NCI-H1694 treated with DMSO at 0.1 percent for 48 hours (cell line): ENCODE measurements at regions not wholly inside any gene's neighbourhood (a gene's known extent, or its start where the extent isn't known, plus 50 kb on each side); places are given as distances from the start of the nearest gene placed in this dataset.
"Not testable (repeated sequence)": the region's sequence is repeated elsewhere in the genome, so short reads cannot be mapped to it uniquely, and the experiment has no call there.

Experiments used
- DNase-seq: peaks from one replicate; lab custom pipeline; 2025; lab: John Stamatoyannopoulos, UW

DNA sequence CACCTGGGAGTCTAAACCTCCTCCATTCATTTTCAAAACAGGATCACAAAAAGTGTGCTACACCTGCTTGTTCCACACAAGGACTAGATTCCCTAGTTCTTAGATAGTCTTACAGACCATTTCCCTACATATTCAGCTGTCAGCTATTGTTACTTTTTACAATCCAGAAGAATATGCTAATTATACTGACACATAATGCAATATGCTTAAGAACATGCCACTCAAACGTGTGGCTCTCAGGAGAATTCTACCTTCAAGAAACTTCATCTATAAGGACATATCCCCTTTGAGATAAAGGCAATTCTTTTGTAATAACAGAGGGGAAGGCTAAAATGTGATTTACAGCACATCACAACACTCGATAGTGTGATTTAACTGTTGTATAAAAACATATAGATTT lies 456.1 kb upstream of the ARRDC3 start:
- no peak for DNase-seq

DNA sequence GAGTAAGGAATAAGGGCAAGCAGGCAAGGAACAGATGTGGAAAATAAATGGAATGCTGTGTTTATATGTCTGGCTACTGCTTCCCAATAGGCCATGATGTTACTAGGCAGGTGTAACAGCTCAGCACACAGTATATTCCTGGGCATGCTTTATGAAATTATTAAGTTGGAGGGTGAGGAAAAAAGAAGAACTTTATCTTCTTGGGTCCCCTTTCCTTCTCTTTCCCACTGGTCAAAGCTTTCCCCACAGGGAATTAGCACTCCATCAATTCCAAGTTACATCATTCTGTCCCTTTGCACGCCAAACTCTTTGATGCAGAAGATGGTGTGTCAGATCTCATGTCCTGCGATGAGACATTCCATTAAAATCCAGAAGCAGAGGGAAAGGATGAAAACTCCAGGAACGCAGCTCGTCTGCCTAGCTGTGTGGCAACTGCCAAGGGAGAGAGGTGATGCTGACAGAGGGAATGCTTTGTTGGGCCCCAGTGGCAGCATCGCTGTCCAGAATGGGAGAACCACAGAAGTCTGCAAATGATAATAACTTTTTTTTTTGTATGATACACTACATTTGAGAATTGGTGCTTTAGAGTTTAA lies 447.3 kb upstream of the ARRDC3 start:
- no peak for DNase-seq

DNA sequence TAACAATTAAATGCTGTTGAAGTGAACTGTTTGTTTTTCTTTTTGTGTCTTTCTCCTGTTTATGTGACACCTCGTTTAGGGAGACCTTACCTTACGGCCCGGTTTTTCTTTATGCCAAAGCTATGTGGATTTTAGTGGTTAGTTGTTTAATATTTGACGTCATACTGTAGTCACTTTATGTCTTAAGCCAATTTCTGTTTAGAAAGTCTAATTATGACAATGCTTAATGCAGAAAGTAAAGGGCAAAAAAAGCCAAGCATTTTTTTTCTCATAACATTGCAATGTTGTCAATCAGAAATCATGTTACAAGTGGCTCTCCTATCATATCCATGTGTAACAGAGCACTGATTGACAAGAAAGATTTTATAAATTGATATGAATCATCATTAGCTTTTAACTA lies 442.5 kb upstream of the ARRDC3 start:
- DNase-seq, result no peak

DNA sequence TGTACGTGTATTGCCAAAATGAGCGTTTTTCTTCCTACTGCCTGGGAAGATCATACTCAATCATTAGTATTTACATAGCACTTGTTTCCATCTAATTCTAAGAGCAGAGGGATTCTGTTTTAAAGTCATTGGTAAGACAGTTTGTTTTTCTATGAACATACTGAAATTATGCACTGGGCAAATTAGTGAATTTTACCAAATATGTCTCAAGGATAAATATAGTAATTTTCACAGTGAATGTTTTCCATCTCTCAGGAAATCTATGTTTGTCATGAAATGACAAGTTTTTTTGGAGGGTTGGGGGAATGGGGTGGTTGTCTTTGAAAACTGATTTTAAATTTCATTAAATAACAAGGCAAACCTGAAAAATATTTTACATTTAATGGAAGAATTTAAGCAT lies 441.3 kb upstream of the ARRDC3 start:
- no peak for DNase-seq

DNA sequence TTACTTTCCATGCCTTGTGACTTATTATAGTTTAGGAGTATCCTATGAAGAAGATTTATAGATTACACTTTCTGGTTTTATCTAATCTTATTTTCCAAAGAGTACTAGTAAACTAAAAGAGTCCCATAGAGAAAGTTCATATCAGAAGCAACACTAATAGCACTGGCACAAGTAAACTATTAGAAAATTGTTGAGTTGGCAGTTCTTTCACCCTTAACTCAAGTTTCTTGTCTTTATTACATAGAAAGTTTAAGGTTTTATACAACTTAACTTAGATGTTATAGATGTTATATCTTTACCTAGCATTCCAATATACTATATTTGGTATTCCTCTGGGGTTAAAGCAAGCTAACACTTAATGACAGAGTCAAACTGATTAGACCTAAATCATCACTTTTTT lies 437.8 kb upstream of the ARRDC3 start:
- no peak for DNase-seq

DNA sequence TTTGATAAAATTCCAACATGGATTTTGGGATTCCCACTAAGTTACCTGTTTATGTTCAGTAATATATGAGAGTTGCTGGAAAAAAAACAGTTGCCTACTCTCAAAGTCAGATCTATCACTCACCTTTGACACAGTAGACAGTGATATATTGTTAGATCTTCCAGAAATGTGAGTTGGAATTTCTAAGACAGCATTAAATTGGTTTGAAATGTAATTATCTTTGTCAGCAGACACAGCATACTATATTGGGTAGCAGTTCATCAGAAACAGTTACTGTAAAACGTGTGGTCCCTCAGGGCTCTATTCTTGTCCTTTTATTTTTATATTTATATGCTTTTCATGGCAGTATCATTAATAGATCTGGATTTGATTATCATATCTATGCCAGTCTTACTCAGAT lies 433.6 kb upstream of the ARRDC3 start:
- DNase-seq, result no peak

DNA sequence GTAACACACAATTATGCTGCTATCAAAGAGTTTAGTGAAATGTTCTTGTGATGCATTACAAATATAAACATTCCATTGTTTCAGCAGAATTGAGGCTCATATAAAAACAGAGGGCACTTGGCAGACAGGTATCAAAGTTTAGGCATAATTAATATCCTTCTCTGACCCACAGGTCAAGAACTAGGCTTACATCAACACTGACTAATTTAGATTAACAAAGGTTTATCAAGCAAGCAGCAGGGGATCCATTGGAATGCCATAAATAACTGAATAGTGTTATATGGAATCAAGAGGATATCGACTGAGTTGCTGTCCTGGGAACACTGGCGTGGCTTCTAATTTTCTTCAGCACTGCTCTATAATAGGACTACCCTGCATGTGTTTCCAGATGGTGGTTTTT lies 414.5 kb upstream of the ARRDC3 start:
- no peak for DNase-seq

DNA sequence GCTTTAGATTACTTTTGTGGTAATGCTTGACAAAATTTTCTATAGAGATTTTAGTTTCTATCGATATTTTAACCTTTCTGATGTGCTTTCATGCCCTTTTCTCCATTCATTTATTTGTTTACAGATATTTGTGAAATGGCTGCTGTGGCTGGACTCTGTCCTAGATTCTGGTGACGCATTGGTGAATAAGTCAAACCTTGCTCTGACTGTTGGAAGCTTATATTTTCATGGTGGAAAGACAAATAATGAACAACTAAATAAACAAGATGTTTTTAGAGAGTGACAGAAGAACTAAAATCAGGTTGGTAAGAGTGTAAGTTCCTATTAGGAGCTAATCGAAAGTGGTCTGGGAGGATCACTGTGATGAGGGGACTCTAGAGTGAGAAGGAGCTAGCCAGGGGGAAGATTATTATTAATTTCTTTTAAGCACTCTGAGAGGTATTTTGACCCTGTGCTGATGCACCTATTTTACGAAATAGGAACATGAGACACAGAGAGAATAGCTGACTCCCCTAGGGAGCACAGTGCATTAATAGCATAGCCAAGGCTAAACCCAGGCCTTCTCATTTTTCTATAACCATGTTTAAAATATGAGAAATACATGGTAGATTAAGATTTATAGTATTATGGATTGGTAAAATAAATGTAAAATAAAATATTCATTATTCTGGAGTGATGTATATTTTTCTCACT lies 411.9 kb upstream of the ARRDC3 start:
- DNase-seq, result no peak

DNA sequence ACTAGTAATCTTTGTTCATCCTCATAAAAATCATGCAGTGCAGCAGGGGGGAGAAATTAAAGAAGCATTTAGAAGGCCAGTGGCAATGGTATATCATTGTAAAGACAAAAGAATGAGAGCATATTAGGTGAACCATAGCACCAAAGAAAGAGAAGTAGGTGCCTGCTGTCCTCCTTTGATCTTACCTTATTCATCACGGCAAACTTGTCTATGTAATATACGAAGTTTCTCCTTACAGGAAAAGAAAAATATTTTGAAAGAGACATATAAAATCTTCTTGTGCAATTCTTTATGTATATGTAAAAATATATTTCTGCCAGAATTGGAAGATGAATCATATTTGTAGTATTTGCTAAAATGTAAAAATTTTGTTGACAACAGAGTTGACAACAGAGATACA lies 411.3 kb upstream of the ARRDC3 start:
- DNase-seq, result no peak

DNA sequence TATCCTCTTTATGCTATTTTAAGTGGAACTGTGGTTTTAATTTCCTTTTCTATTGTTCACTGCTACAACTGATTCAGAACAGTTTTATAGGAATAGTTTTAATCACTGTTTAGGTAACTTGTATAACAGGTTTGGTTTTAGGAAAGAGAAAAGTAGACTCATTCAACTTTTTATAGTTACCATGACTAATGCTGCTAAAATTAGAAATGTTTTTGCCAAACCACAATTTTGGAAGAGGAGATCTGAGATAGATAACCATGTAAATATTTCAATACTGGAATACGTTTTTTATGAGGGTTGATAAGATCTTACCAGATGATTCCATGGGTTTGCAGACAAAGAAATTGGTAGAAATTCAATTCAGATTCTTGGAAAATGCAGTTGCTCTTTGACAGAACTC lies 404.6 kb upstream of the ARRDC3 start:
- DNase-seq, result no peak

DNA sequence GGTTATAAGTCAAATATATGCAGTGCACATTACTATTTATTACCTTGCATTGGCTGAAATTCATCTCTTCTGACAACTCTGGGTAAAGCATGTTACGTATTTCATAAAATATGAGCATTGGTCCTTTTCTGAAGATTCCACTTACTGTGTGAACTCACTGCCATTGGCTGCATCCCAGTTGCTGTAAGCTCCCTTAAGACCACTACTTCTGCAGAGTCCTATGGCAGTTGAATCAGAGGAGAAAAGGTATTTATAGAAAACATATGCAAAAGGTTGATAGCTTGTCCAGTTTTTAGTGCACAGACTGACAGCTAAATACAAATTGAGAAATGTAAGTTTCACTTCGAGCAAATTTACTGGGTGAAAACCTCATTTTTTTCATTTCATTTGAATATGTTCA lies 394.6 kb upstream of the ARRDC3 start:
- DNase-seq, result no peak

DNA sequence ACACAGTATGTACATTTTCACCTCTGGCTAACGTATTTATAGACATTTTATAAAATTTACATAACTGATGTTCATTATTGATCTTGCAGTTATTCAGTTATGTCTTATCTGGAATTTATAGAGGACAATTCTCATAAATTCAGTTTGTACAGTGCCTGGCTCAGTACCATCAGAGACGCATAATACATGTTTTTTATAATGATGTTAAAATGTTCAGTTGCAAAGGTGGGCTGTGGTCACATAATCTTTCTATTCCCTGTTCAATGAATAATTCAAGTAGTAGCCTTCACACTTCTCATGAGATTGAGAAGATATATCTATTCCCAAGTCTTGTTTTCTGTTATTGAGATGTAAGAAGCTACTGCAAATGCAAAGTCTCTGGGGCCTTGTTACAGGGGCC lies 393.1 kb upstream of the ARRDC3 start:
- no peak for DNase-seq

DNA sequence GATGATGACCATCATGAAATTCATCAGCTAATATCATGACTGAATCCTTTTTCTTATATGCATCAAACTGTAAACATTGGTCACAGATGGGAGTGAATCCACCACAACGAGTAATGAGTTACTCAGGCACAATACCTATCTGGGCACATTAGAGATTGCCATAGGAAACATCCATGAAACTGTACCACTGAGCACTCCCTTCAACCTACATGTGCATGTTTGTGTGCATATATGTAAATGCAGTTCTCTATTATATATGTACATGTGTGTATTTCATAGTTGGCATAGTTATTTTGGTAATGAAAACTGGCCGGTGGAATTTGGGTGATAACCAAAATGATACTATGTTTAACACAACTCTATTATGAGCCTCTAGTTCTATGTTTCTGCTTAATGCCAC lies 387.3 kb upstream of the ARRDC3 start:
- DNase-seq, result no peak

DNA sequence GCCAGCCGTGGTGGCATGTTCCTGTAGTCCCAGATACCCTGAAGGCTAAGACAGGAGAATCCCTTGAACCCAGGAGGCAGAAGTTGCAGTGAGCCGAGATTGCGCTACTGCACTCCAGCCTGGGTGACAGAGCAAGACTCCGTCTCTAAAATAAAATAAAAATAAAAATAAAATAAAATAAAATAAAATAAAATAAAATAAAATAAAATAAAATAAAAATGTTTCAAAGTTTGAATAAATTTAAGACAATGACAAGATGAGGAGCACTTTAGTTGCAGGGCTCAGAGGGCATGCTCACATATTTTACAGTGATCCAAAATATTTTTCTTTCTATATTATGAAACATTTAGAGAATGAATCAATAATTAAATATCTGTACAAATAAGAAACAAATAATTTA lies 374.3 kb upstream of the ARRDC3 start:
- DNase-seq, result not testable (repeated sequence)

DNA sequence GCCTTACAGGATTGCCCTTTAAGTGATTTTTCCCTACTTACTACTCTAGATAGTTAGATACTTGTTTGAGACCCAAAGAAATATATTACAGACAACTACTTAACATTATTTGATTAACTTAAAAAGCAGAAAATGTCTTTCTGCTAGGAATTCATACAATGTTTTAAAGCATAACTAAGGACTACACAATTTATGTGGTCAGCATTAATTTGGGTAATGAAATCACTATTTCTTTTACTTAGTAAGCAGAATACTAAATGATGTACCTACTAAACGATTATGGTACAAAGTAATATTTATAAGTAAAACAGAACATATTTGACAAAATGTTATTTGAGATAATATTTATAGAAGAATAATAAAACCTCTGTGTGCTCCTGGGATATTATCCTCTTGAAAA lies 371.9 kb upstream of the ARRDC3 start:
- DNase-seq, result no peak

DNA sequence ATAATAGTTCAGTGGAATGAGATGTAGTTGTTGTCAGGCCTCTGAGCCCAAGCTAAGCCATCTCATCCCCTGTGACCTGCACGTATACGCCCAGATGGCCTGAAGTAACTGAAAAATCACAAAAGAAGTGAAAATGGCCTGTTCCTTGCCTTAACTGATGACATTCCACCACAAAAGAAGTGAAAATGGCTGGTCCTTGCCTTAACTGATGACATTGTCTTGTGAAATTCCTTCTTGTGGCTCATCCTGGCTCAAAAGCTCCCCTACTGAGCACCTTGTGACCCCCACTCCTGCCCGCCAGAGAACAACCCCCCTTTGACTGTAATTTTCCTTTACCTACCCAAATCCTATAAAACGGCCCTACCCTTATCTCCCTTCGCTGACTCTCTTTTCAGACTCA lies 361.4 kb upstream of the ARRDC3 start:
- DNase-seq, result not testable (repeated sequence)

DNA sequence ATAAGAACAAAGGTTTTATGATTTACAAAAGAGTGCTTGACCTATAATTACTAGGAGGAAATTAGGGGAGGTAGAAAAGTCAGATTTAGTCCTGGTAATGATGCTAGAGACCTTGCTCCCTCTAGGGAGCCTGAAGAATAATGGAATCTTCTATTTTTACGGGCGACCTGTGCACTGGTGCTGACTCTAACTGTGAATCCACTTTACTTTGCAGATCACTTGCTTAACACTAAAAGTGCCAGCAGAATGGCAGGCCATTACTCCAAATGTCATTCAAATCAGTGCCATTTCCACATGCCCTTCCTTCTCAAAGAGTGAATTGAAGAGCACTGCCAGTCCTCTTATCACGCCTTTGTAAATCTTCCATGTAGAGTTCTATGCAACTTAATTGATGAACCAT lies 359.4 kb upstream of the ARRDC3 start:
- no peak for DNase-seq

DNA sequence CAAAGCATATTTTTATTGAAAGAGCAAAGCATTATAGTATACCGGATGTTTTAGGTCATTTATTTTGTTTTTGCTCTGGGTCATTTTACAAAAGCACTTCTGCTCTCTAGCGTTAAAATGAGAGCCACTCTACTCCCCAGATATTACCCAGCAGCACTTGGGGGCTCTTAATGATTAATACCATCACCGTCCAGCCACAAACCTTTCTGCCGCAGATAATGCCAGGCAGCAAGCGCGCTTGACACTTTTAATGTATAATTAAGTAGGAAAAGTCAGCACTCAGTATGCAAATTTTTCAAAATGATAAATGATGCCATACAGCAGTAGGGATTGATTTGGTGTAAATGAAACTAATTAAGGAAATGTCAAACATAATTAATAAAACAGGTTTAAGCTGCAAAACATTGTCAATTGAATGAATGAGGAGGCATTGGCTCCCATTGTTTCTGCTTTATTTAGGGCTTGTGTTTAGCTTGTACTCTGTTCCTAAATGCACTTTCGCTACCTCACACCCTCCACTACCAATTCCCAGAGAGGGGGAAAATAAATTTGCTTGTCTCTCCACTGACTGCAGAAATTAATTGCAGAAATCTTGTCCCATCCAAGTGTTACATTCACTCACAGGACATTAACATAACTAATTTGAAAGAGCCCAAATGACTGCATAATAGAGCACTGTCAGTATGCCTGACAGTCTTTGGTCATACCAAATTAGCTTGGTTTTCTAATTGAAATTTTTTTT lies 358.8 kb upstream of the ARRDC3 start:
- no peak for DNase-seq

DNA sequence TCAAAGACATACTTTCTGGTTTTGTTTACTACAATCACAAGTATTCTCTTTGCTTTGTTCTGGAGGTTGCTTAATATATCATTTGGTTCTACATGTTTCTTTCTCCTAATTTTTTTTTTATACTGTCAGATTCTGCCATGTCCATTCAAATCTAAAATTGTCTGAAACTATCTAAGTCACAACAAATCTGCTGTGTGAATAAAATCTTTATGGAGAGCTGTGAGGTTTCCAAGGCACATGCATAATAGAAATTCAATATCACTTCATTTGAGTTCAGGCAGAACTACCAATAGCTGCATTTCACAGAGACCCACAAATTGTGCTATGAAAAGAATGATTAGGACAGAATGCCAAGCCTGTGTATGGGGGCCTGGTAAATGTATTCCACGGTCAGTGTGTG lies 346.9 kb upstream of the ARRDC3 start:
- DNase-seq, result no peak

DNA sequence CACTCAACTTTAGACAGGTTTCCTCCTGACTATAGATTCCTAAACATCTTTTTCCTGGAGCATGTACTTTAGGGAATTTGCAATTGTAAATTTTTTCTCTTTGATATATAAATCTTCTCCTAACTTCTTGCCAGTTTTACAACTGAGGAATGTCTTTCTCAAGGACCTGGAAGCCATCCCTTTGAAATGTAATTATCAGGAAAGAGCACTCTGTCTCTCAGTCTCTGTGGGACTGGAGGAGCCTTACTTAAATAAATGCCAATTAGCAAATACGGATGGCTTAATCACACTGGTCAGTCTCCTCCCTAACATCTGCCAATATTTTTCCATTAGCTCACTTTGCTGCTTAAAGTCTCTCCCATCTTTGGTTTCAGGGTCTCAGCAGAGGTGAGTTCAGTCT lies 344.3 kb upstream of the ARRDC3 start:
- DNase-seq, result no peak

DNA sequence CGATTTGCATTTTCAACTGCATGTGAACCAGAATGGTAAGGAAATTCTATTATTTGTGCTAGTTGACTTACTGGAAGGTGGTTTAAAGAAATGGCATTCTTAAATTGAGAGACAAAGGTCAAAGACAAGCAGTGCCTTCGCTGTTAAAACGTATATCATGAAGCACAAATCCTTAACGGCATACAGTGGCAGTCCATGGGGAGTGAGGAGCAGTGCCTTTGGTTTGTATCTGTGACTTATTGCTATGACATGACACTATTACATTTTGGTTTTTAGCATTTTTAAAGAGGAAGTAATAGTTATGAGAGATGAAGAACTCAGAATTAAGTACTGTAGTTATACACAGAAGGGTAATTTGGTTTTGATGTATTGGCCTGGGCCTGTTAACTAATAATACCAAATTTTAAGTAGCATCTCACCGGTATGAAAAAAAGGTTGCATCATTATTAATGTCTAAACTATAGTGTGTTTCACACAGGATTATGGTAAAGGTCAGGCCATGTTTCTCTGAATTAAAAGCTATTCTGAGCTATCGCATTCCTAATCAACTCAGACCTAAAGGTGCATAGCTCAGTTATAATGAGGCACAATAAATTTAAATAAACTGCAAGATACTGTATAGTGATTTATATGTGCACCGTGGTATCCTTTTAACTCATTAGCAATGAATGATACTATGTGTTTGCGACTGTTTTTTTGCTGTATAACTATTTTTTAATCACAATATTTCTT lies 339.8 kb upstream of the ARRDC3 start:
- no peak for DNase-seq

DNA sequence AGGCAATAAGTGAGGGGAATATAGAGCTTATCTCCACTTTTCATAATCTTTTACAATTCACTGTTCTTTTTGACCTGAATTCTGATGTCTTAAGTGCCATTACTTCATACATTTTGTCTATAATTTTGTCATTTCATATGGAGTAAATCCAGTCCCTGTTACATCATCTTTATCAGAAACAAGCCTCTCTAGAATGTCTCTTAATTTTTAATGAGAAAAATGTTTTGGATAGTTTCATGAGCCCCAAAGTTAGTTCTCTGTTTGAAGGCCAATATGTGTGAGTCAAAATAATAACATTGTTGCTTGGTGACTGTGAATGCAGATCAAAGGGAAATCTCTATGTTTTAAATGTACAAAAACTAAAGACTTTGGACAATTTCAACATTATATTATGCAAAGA lies 329.6 kb upstream of the ARRDC3 start:
- DNase-seq, result no peak

DNA sequence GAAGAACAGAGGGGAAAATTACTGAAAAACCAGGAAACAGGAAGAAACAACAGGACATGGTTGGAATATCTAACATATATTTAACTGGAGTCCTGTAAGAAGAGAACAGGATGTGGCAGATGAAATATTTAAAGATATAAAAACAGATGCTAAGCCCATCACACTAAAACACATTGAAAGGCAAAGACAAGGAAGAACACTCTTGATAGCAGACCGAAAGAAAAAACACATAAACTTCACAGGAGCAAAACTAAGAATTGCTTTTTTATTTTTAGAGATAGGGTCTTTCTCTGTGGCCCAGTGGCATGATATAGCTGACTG lies 324.4 kb upstream of the ARRDC3 start:
- DNase-seq, result no peak
